PC-9 (cell line): ENCODE measurements at regions not wholly inside any gene's neighbourhood (a gene's known extent, or its start where the extent isn't known, plus 50 kb on each side); places are given as distances from the start of the nearest gene placed in this dataset.

Experiments
- EZH2 ChIP-seq: fragments of 200-600 bp; sonication (generic); IDR thresholded peaks from 2 replicates; pipeline ENCODE4 v1.8.0; 2017; ENCODE audit warnings: antibody characterized with exemption, low read depth
- TF ChIP-seq, protein P1 (sequence below): fragments of 200-600 bp; sonication (generic); conservative IDR thresholded peaks from 2 replicates; pipeline ENCODE4 v1.6.1; 2017; ENCODE audit warnings: mixed run types, antibody characterized with exemption, mild to moderate bottlenecking, moderate library complexity

DNA sequence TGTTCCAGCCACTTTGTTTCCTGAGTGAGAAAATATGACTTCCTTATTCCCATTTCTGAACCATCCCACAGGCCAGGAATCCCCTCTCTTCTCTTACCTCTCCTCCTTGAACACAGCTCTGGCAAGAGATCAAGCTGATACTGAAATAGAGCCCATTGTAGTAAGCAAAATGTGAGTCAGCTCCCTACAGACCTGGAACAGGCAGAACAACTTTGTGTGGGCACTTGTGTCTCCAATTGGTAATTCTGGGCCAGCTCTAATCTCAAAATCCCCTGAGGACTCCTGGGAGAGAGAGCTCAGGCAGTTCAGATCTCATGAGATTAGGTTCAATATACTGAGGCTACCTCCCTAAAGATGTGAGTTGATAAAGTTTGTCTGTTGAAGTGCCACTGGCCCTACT, 213.5 kb downstream of the GUCY2F start:
- TF ChIP-seq, protein P1, sequence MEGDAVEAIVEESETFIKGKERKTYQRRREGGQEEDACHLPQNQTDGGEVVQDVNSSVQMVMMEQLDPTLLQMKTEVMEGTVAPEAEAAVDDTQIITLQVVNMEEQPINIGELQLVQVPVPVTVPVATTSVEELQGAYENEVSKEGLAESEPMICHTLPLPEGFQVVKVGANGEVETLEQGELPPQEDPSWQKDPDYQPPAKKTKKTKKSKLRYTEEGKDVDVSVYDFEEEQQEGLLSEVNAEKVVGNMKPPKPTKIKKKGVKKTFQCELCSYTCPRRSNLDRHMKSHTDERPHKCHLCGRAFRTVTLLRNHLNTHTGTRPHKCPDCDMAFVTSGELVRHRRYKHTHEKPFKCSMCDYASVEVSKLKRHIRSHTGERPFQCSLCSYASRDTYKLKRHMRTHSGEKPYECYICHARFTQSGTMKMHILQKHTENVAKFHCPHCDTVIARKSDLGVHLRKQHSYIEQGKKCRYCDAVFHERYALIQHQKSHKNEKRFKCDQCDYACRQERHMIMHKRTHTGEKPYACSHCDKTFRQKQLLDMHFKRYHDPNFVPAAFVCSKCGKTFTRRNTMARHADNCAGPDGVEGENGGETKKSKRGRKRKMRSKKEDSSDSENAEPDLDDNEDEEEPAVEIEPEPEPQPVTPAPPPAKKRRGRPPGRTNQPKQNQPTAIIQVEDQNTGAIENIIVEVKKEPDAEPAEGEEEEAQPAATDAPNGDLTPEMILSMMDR, result no peak
- TF ChIP-seq EZH2, result no peak
